ENCODE measurements at regions not wholly inside any gene's neighbourhood (a gene's known extent, or its start where the extent isn't known, plus 50 kb on each side); places are given as distances from the start of the nearest gene placed in this dataset.
A peak's percentile ranks its signal among the peaks of the same experiment; 100 is the strongest.
"Not testable (repeated sequence)": the region's sequence is repeated elsewhere in the genome, so short reads cannot be mapped to it uniquely, and the experiment has no call there.

GRCh38 chr20:23148731-23149570, 62.8 kb upstream of the CD93 start:
- no peak for DNase-seq

GRCh38 chr20:23147964-23148730, 62.0 kb upstream of the CD93 start:
- peak; percentile 46 for DNase-seq

GRCh38 chr20:23147647-23147963, 61.5 kb upstream of the CD93 start:
- no peak for DNase-seq

GRCh38 chr20:23146857-23147637, 60.9 kb upstream of the CD93 start:
- DNase-seq, result no peak

- no peak for DNase-seq
These were observed 60.1 kb upstream of the CD93 start for GRCh38 chr20:23146181-23146580.

- no peak for DNase-seq
These were observed 59.2 kb upstream of the CD93 start for GRCh38 chr20:23145281-23145700.

GRCh38 chr20:23144856-23145255, 58.7 kb upstream of the CD93 start:
- DNase-seq, result no peak

GRCh38 chr20:23143986-23144690, 58.0 kb upstream of the CD93 start:
- no peak for DNase-seq

GRCh38 chr20:23143098-23143497, 57.0 kb upstream of the CD93 start:
- peak; percentile 15 for DNase-seq

- no peak for DNase-seq
These were observed 56.3 kb upstream of the CD93 start for GRCh38 chr20:23142162-23143050.

GRCh38 chr20:23141450-23142161, 55.5 kb upstream of the CD93 start:
- no peak for DNase-seq

GRCh38 chr20:23140991-23141390, 54.9 kb upstream of the CD93 start:
- no peak for DNase-seq

GRCh38 chr20:23139984-23140383, 53.9 kb upstream of the CD93 start:
- DNase-seq, result not testable (repeated sequence)

GRCh38 chr20:23139524-23139923, 53.4 kb upstream of the CD93 start:
- no peak for DNase-seq

GRCh38 chr20:23138682-23139081, 52.6 kb upstream of the CD93 start:
- DNase-seq, result no peak

- DNase-seq, result no peak
These were observed 52.1 kb upstream of the CD93 start for GRCh38 chr20:23138226-23138625.

GRCh38 chr20:23136893-23137745, 51.0 kb upstream of the CD93 start:
- DNase-seq, result no peak

- DNase-seq, result no peak
These were observed 49.6 kb upstream of the CD93 start for GRCh38 chr20:23135449-23136420.
